Activated T-helper 1 cell treated with anti-CD3 and anti-CD28 coated beads, Interleukin-12 subunit alpha, Interleukin-12 subunit beta, Interleukin-2, Interleukin-4 antibody, amounts not matched to agents 30 ng/mL and 10 ng/mL and 1 ng/mL, durations not matched to agents 14 hours and 24 hours and 36 hours (primary cell): ENCODE measurements at regions not wholly inside any gene's neighbourhood (a gene's known extent, or its start where the extent isn't known, plus 50 kb on each side); places are given as distances from the start of the nearest gene placed in this dataset.
"Not testable (repeated sequence)": the region's sequence is repeated elsewhere in the genome, so short reads cannot be mapped to it uniquely, and the experiment has no call there.

Source experiments
- DNase-seq: peaks from one replicate; pipeline ENCODE4 v3.0.0; 2021; ENCODE audit warnings: low spot score
- H3K27ac Mint-ChIP-seq: one replicate; pipeline ENCODE4 v1.8.0; 2021; ENCODE audit warnings: mild to moderate bottlenecking, mixed read lengths
- H3K27me3 Mint-ChIP-seq: one replicate; pipeline ENCODE4 v1.8.0; 2022; ENCODE audit warnings: mild to moderate bottlenecking, moderate library complexity, mixed read lengths; ENCODE audit not compliant: insufficient read depth
- H3K36me3 Mint-ChIP-seq: one replicate; pipeline ENCODE4 v1.8.0; 2021; ENCODE audit warnings: low read depth, mixed read lengths
- H3K4me1 Mint-ChIP-seq: one replicate; pipeline ENCODE4 v1.8.0; 2021; ENCODE audit warnings: low read depth, mixed read lengths
- H3K4me3 Mint-ChIP-seq: one replicate; pipeline ENCODE4 v1.8.0; 2021; ENCODE audit warnings: mild to moderate bottlenecking, moderate library complexity, mixed read lengths
- H3K9me3 Mint-ChIP-seq: one replicate; pipeline ENCODE4 v1.8.0; 2021; ENCODE audit warnings: mixed read lengths
- intact Hi-C: fragments of 100-400 bp; cut with micrococcal nuclease; formaldehyde crosslinking; loops from one replicate; pipeline ENCODE4 v1.15.1; 2024

GRCh38 chr16:10232757-10233156 is 50.5 kb upstream of the GRIN2A start:
- H3K27me3 Mint-ChIP-seq, result peaks cover 5% of the 10 kb centered on the region
- intact Hi-C loops, result no loop called here
- DNase-seq, result no peak
- H3K27ac Mint-ChIP-seq, result no peak overlapping the region
- H3K4me3 Mint-ChIP-seq, result no peak overlapping the region
- peaks cover 16% of the 10 kb centered on the region for H3K9me3 Mint-ChIP-seq
- no peaks in the 10 kb centered on the region for H3K36me3 Mint-ChIP-seq
- no peaks in the 10 kb centered on the region for H3K4me1 Mint-ChIP-seq

- intact Hi-C loops, result no loop called here
- H3K4me1 Mint-ChIP-seq, result no peaks in the 10 kb centered on the region
- no peak overlapping the region for H3K4me3 Mint-ChIP-seq
- H3K27ac Mint-ChIP-seq, result no peak overlapping the region
- no peaks in the 10 kb centered on the region for H3K36me3 Mint-ChIP-seq
- no peaks in the 10 kb centered on the region for H3K9me3 Mint-ChIP-seq
- no peaks in the 10 kb centered on the region for H3K27me3 Mint-ChIP-seq
- no peak for DNase-seq
These were observed 57.4 kb upstream of the GRIN2A start for GRCh38 chr16:10239640-10240039.

GRCh38 chr16:10240854-10241613 is 58.8 kb upstream of the GRIN2A start:
- Mint-ChIP-seq H3K27ac (no peak overlapping the region), H3K27me3 (no peaks in the 10 kb centered on the region), H3K9me3 (no peaks in the 10 kb centered on the region), H3K4me1 (no peaks in the 10 kb centered on the region), H3K36me3 (no peaks in the 10 kb centered on the region), H3K4me3 (no peak overlapping the region)
- intact Hi-C loops, result no loop called here
- no peak for DNase-seq

GRCh38 chr16:10242097-10242496 is 59.9 kb upstream of the GRIN2A start:
- H3K27ac Mint-ChIP-seq, result no peak overlapping the region
- DNase-seq, result no peak
- H3K9me3 Mint-ChIP-seq, result no peaks in the 10 kb centered on the region
- intact Hi-C loops, result no loop called here
- H3K27me3 Mint-ChIP-seq, result no peaks in the 10 kb centered on the region
- H3K4me1 Mint-ChIP-seq, result no peaks in the 10 kb centered on the region
- no peaks in the 10 kb centered on the region for H3K36me3 Mint-ChIP-seq
- no peak overlapping the region for H3K4me3 Mint-ChIP-seq

- H3K4me3 Mint-ChIP-seq, result no peak overlapping the region
These were observed 60.7 kb upstream of the GRIN2A start for GRCh38 chr16:10242916-10243315.

GRCh38 chr16:10245002-10245401 is 62.8 kb upstream of the GRIN2A start:
- H3K4me1 Mint-ChIP-seq, result no peaks in the 10 kb centered on the region
- H3K27ac Mint-ChIP-seq, result no peak overlapping the region
- no peaks in the 10 kb centered on the region for H3K36me3 Mint-ChIP-seq
- no peak for DNase-seq
- intact Hi-C loops, result no loop called here
- H3K27me3 Mint-ChIP-seq, result peaks cover 2% of the 10 kb centered on the region
- H3K9me3 Mint-ChIP-seq, result no peaks in the 10 kb centered on the region
- H3K4me3 Mint-ChIP-seq, result no peak overlapping the region

More at GRCh38 chr16:10242916-10243315, 60.7 kb upstream of the GRIN2A start:
- intact Hi-C loops, result no loop called here
- no peak for DNase-seq
- H3K27me3 Mint-ChIP-seq, result no peaks in the 10 kb centered on the region
- H3K4me1 Mint-ChIP-seq, result no peaks in the 10 kb centered on the region
- H3K27ac Mint-ChIP-seq, result no peak overlapping the region
- H3K36me3 Mint-ChIP-seq, result no peaks in the 10 kb centered on the region
- no peaks in the 10 kb centered on the region for H3K9me3 Mint-ChIP-seq

- Mint-ChIP-seq H3K9me3 (no peaks in the 10 kb centered on the region), H3K36me3 (no peaks in the 10 kb centered on the region), H3K27ac (no peak overlapping the region), H3K4me1 (no peaks in the 10 kb centered on the region), H3K4me3 (no peak overlapping the region), H3K27me3 (peaks cover 2% of the 10 kb centered on the region)
- intact Hi-C loops, result no loop called here
- no peak for DNase-seq
These were observed 68.1 kb upstream of the GRIN2A start for GRCh38 chr16:10250137-10250828.

- Mint-ChIP-seq H3K4me1 (no peaks in the 10 kb centered on the region), H3K27ac (no peak overlapping the region), H3K36me3 (no peaks in the 10 kb centered on the region), H3K9me3 (no peaks in the 10 kb centered on the region), H3K4me3 (no peak overlapping the region), H3K27me3 (peaks cover 2% of the 10 kb centered on the region)
- intact Hi-C loops, result no loop called here
- no peak for DNase-seq
These were observed 69.9 kb upstream of the GRIN2A start for GRCh38 chr16:10252155-10252554.

- peaks cover under 1% of the 10 kb centered on the region for H3K27me3 Mint-ChIP-seq
- H3K27ac Mint-ChIP-seq, result no peak overlapping the region
- intact Hi-C loops, result no loop called here
- H3K4me1 Mint-ChIP-seq, result no peaks in the 10 kb centered on the region
- H3K9me3 Mint-ChIP-seq, result no peaks in the 10 kb centered on the region
- no peaks in the 10 kb centered on the region for H3K36me3 Mint-ChIP-seq
- DNase-seq, result no peak
- H3K4me3 Mint-ChIP-seq, result no peak overlapping the region
These were observed 71.2 kb upstream of the GRIN2A start for GRCh38 chr16:10253409-10253808.

GRCh38 chr16:10255728-10256127 is 73.5 kb upstream of the GRIN2A start:
- H3K36me3 Mint-ChIP-seq, result no peaks in the 10 kb centered on the region
- no peak overlapping the region for H3K4me3 Mint-ChIP-seq
- H3K27me3 Mint-ChIP-seq, result no peaks in the 10 kb centered on the region
- no peaks in the 10 kb centered on the region for H3K9me3 Mint-ChIP-seq
- no peaks in the 10 kb centered on the region for H3K4me1 Mint-ChIP-seq
- no peak for DNase-seq
- intact Hi-C loops, result loop anchor here (1.0 to 5.0 kb wide), 3 partner anchors 57 to 662 kb away; no protein-coding TSS in a partner anchor
- H3K27ac Mint-ChIP-seq, result no peak overlapping the region

GRCh38 chr16:10256784-10257641 is 74.8 kb upstream of the GRIN2A start:
- H3K36me3 Mint-ChIP-seq, result no peaks in the 10 kb centered on the region
- H3K27ac Mint-ChIP-seq, result no peak overlapping the region
- intact Hi-C loops, result loop anchor here (1.0 to 5.0 kb wide), 4 partner anchors 55 to 660 kb away; no protein-coding TSS in a partner anchor
- no peaks in the 10 kb centered on the region for H3K9me3 Mint-ChIP-seq
- no peaks in the 10 kb centered on the region for H3K4me1 Mint-ChIP-seq
- DNase-seq, result peak; percentile 6
- H3K4me3 Mint-ChIP-seq, result no peak overlapping the region
- H3K27me3 Mint-ChIP-seq, result no peaks in the 10 kb centered on the region

- H3K36me3 Mint-ChIP-seq, H3K4me3 Mint-ChIP-seq, H3K9me3 Mint-ChIP-seq, H3K27ac Mint-ChIP-seq, H3K4me1 Mint-ChIP-seq, H3K27me3 Mint-ChIP-seq, DNase-seq: not testable (repeated sequence)
- intact Hi-C loops, result loop anchor here (1.0 to 5.0 kb wide), 3 partner anchors 55 to 660 kb away; no protein-coding TSS in a partner anchor
These were observed 75.5 kb upstream of the GRIN2A start for GRCh38 chr16:10257642-10258251.
